GM19395 (cell line): ENCODE measurements at regions not wholly inside any gene's neighbourhood (a gene's known extent, or its start where the extent isn't known, plus 50 kb on each side); places are given as distances from the start of the nearest gene placed in this dataset.
A peak's percentile ranks its signal among the peaks of the same experiment; 100 is the strongest.
"Not testable (repeated sequence)": the region's sequence is repeated elsewhere in the genome, so short reads cannot be mapped to it uniquely, and the experiment has no call there.

ENCODE experiments used
- ATAC-seq: cut with Tn5 transposase; IDR thresholded peaks from one replicate; pipeline ENCODE4 v1.9.1; 2021; ENCODE audit warnings: mild to moderate bottlenecking, moderate library complexity; ENCODE audit not compliant: unreplicated experiment

DNA sequence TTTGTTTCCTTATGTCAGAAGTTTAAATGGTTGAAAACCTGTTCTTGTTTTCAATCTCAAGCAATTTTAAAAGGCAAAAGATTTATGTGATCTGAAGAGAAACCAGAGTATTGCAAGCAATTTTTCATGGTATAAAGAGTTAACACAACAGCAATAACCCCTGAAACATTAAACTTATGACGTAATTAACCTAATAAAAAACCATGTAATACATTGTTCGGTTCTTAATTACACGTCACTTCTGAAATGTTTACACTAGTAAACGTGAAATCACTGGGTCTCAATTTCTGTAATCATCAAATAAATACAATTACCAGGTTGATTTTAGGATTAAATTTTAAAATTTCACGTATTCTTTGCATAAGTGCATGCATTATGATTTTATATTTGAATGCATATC is 914.5 kb downstream of the NLGN4X start:
- ATAC-seq = no peak

DNA sequence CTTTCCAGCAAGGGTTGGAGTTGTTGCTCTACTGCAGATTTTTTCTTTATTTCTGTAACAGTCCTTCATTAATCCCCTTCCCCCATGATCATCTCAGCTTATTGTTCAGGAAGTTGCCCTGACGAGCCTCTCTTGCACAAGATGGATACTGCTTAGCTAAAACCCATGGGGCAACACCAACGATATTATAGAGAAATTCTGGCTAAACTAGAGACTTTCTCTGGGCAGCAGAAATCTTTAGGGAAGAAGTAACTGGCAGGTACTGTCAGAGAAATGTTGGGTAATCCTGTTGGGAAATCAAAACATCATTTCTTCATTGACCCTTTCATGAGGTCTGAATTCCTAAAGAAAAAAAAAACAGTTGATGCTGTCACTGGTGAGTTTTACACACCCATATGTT is 921.3 kb downstream of the NLGN4X start:
- ATAC-seq = no peak

- no peak for ATAC-seq
These were observed 922.0 kb downstream of the NLGN4X start for GRCh38 chrX:5306654-5307121.

- ATAC-seq = no peak
These were observed 923.2 kb downstream of the NLGN4X start for GRCh38 chrX:5305452-5305851.

DNA sequence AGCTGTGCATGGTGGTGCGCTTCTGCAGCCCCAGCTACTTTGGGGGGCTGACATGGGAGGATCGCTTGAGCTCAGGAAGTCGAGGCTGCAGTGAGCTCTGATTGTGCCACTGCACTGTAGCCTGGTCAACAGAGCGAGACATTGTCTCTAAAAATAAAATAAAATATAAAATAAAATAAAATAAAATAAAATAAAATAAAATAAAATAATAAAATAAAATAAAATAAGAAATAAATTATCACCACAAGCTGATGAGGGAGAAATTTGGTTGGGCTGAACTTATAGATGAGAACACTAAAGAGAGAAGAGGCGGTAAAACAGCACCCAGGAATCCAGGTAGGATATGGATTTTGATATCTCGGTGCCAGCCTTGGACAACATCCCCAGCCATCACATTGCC is 933.7 kb downstream of the NLGN4X start:
- no peak for ATAC-seq

- no peak for ATAC-seq
These were observed 938.0 kb downstream of the NLGN4X start for GRCh38 chrX:5290635-5291034.

DNA sequence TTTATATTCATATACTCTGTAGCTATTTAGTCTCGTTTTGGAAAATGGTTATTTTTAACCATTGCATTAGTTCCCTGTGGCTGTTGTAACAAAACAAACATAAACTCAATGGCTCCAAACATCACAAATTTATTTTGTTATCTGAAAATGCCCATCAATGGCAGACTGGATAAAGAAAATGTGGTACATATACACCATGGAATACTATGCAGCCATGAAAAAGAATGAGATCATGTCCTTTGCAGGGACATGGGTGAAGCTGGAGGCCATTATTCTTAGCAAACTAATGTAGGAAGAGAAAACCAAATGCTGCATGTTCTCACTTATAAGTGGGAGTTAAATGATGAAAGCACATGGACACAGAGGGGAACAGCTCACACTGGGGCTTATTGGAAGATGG is 938.7 kb downstream of the NLGN4X start:
- not testable (repeated sequence) for ATAC-seq

GRCh38 chrX:5278908-5279307 is 949.8 kb downstream of the NLGN4X start:
- no peak for ATAC-seq

DNA sequence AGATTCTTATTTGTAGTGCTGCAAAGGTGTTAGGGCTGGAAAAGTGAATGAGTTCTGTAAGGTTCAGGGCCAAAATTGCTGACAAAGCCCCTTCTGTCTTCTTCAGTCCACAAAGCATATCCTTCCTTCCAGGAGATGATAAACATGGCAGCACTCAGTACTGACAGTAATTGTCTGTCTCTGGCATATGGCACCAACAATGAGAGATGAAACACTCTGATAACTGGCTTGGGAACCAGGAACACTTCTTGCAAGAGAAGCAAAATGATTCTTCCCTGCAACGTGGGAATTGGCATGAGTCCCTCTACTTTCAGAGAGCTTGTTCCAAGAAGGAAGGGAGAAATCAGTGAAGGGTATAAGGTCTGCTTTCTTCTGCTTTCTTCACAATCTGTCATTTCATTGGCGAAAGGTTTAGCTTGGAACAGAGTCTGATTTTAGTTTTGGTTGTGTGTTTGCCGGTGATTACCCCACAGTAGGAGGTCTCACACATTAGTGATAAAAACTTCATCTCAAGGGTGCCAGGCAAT is 963.3 kb downstream of the NLGN4X start:
- no peak for ATAC-seq

DNA sequence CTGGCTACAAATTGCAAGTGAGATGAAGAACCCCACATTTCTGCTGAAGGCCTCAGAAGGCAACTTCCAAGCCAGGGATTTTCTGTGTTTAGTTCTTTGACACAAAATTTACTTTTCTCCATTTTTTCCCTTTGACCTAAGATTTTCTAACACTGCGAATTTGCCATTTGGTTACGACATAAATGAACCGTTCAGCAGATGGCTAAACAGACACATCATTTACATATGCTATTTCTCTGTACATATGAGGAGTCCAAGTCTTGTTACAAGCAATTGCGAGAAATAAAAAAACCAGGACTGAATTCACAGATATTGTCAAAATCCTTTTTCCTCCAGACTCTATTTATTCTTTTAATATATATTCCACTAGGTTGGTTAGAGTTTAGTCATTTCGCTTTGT is 978.6 kb downstream of the NLGN4X start:
- no peak for ATAC-seq

- ATAC-seq = no peak
These were observed 986.4 kb downstream of the NLGN4X start for GRCh38 chrX:5242091-5242790.

DNA sequence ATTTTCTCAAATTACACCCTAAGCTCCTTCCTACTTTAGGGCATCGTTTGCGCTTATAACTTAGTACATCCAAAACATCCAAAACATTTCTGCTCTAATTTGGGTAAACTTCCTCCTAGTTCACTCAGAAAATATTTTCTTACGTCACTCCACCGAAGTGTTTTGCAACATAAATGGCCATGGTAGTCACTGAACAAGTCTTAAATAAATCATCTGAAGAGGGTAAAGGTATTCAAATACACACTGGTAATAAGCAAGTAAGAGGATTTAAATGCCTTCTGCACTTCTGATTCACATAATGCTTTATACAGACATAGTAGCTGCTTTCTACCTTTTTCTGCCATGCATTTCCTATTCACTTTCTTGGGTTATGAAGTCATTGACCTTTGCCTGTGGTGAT is 991.9 kb downstream of the NLGN4X start:
- no peak for ATAC-seq

DNA sequence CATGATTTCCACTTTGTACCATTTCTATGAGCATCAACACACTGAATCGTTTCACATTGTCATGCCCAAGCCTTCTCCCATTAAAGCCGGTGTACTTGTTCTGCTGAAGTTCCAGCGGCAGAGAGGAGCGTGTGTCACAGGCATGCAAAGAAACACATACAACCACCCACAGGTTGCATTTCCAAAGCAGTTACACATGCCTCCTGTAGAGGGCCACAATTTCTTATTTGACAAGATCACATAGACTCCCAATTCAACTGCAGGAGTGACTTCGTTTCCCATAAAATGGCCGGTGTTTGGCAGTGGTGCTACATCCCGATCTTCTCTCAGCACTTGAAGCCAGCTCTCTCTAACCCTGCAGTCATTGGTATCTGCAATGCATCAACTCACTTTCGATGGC is 992.6 kb downstream of the NLGN4X start:
- ATAC-seq = no peak

GRCh38 chrX:5233830-5234229 is 994.8 kb downstream of the NLGN4X start:
- ATAC-seq = no peak

DNA sequence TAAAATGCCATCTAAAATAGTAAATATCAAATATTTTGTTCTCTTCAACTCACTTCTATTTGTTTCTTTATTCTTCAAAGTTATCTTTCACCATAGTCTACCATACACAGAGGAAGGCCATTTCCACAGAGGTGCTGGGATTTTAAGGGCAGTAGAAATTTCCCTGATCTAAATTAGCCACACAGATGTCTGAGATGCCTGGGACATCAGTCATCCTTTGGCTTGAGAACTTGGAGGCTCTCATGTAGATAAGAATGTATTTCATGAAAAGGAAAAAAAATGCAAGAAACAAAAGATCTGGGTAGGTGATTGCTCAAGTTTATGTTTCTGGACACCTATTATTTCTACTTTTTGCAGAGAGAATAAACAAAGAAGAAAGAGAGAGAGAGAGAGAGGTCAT is 1008.2 kb downstream of the NLGN4X start:
- ATAC-seq = no peak

GRCh38 chrX:5194806-5195205 is 1033.9 kb downstream of the NLGN4X start:
- no peak for ATAC-seq

- ATAC-seq = no peak
These were observed 1048.4 kb downstream of the NLGN4X start for GRCh38 chrX:5180135-5180741.

DNA sequence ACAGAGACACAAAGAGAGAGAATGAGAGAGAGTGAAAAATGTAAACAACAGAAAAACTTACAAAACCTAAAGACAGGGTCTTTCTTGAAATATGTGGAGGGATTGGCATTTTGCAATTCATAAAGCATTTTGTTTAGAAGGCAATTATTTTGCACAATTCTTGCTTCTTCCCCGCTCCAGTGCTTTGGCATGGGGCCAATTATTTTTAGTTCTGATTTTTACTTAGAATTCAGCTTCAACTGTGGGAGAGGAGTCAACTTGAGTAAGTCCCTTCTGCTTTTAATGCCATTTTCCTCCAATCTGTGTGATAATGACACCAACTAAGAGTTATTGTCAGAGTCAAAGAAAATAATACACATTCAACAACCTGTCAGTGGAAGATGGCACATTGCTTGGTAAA is 1051.9 kb downstream of the NLGN4X start:
- ATAC-seq = no peak

DNA sequence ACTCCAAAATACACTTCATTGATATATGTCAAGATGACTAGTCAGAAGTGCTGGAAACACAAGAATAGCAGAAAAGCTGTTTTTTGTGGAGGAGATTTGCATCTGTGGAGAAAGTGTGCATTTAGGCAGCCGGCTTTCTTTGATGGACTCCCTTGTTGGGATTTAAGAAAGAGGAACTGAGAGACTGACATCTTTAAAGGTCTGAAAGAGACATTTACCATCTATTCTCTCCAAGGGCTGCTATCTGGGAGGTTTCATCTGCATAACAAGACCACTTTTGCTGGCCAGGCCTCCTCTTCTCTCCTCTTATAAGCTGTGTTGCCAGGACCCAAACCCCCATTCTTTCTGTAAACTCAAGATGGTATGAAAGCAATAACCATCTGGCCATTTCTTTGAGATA is 1065.0 kb downstream of the NLGN4X start:
- ATAC-seq = peak; percentile 67

DNA sequence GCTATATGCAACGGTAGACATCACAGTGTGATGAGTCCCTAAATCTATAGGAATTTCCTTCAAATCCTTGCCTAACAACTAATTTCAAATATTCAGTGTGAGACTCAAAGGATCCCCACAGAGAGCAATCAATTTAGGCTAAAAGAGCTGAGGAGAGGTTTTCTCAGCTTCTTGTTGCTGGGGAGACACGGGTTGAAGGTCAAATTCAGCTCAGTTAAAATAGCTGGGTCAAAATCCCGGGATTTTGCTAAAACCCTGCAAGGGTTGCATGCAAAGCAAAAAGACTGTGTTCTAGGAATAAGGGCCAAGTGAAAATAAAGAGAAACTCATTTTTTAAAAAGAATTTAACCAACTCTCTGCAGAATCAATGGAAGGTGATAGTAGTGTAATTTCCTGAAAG is 1073.4 kb downstream of the NLGN4X start:
- ATAC-seq = no peak

- no peak for ATAC-seq
These were observed 1082.7 kb downstream of the NLGN4X start for GRCh38 chrX:5145957-5146356.

DNA sequence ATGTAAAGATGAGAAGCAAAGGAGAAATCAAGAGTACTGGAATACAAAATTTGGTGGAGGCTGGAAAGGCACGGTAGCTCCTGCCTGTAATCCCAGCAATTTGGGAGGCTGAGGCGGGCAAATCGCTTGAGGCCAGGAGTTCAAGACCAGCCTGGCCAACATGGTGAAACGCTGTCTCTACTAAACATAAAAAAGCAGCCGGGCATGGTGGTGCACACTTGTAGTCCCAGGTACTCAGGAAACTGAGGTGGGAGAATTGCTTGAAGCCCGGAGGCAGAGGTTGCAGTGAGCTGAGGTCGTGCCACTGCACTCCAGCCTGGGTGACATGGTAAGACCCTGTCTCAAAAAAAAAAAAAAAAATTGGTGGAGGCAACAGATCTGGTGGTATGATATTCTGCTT is 1086.0 kb downstream of the NLGN4X start:
- no peak for ATAC-seq
